ENCODE measurements at regions not wholly inside any gene's neighbourhood (a gene's known extent, or its start where the extent isn't known, plus 50 kb on each side); places are given as distances from the start of the nearest gene placed in this dataset.

- TF ChIP-seq YY1 (tag by site-specific recombination; IDR thresholded peaks at IDR 0.05) = no peak
- TF ChIP-seq ZBTB8A (tag by site-specific recombination; IDR thresholded peaks at IDR 0.05) = no peak
- no peak for TF ChIP-seq ZNF785 (tag by site-specific recombination; IDR thresholded peaks at IDR 0.05)
- no peak for TF ChIP-seq ZNF398 (tag by site-specific recombination; IDR thresholded peaks at IDR 0.05)
- TF ChIP-seq ZNF354C (tag by site-specific recombination; IDR thresholded peaks at IDR 0.05; ENCODE audit: borderline replicate concordance, low read depth) = no peak
- TF ChIP-seq ZNF548 (tag by site-specific recombination; IDR thresholded peaks at IDR 0.05) = no peak
- no peak for TF ChIP-seq CTCF (tag by site-specific recombination; IDR thresholded peaks at IDR 0.05)
- no peak for TF ChIP-seq ZFP3 (tag by site-specific recombination; IDR thresholded peaks at IDR 0.05; ENCODE audit: low read depth)
- TF ChIP-seq ZBTB1 (tag by site-specific recombination; IDR thresholded peaks at IDR 0.05) = no peak
- TF ChIP-seq SCRT1 (tag by site-specific recombination; IDR thresholded peaks at IDR 0.05; ENCODE audit: borderline replicate concordance) = no peak
- TF ChIP-seq SALL2 (tag by site-specific recombination; IDR thresholded peaks at IDR 0.05; ENCODE audit: borderline replicate concordance) = no peak
- no peak for TF ChIP-seq ZFP37 (tag by site-specific recombination; IDR thresholded peaks at IDR 0.05)
- no peak for TF ChIP-seq SP2 (tag by site-specific recombination; IDR thresholded peaks at IDR 0.05)
These were observed 458.4 kb upstream of the SYT1 start for GRCh38 chr12:78406213-78406612.

All from HEK293 (cell line).